ENCODE measurements at regions not wholly inside any gene's neighbourhood (a gene's known extent, or its start where the extent isn't known, plus 50 kb on each side); places are given as distances from the start of the nearest gene placed in this dataset.
A peak's percentile ranks its signal among the peaks of the same experiment; 100 is the strongest.

DNA sequence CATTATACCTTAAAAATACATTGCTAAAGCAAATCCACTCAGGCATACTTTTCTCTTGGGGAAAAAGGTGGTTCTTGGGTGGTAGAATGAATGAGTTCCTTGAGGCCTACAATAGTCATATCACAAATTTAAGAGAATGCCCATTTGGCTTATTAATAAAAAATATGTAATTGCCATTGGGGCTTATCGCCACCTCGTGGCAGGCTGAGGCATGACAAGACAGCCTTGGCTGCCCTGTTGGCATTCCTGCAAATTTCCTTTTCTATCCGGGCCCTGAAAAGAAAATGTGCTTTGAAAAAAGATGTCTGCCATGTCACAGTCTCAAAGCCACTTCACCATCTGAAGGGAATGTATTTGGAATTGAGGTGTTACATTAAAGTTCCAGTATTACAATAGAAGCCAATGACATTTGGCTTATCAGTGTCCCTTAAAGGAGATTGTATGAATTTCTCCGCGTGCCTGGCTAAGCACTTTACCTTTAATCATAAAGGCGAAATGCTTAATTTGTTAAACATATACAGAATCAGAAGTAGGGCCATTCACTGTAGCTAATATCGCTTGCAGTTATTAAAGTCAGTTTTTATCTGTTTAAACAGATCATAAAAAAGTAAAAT is 188.3 kb upstream of the ZFP64 start:
- DNase-seq (ENCODE audit: low spot score): peak; percentile 40
- 53% methylated on average over 7 of the region's 7 CpGs for WGBS
- H3K27ac ChIP-seq (ENCODE audit: low read depth in 1 of 2, low read length in 2 of 2): no peak overlapping the region

DNA sequence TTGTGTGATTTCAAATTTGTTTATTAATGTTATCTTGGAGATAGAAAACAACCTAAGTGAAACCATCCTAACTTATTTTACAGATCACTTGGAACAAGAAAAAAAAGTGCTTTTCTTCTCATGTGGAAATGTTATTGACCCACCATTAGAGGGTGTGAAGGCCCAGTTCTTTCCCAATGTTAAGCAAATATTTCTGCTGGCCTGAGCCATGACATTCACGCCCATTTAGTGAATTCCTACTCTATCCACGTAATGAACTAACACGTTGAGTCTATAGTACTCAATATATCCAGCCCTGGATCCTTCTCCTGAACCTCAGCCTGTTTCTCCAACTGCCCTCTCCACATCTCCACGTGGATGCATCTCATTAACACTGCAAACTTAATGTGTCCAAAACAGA is 180.6 kb upstream of the ZFP64 start:
- no peak overlapping the region for H3K9ac ChIP-seq (ENCODE audit: low read depth in 1 of 2, low read length in 2 of 2)
- no peak overlapping the region for H3K27ac ChIP-seq (ENCODE audit: low read depth in 1 of 2, low read length in 2 of 2)
- WGBS: 42% methylated on average over 4 of the region's 4 CpGs
- no peak overlapping the region for H3K4me3 ChIP-seq (ENCODE audit: low read depth in 1 of 3, low read length in 3 of 3)
- TF ChIP-seq ATF3 (IDR thresholded peaks at IDR 0.05) (no peak), RAD21 (IDR thresholded peaks at IDR 0.05) (peak; percentile 16 to 34), YY1 (IDR thresholded peaks at IDR 0.05) (peak; percentile 39)
- H3K36me3 ChIP-seq (ENCODE audit: control insufficient read depth in 4 of 4, insufficient read depth in 3 of 4, low read depth in 1 of 4, low read length in 3 of 4): no peaks in the 10 kb centered on the region
- DNase-seq (ENCODE audit: low spot score): no peak
- H3K27me3 ChIP-seq (ENCODE audit: control insufficient read depth in 4 of 4, insufficient read depth in 4 of 4, low read length in 3 of 4): no peaks in the 10 kb centered on the region
- peaks cover 0 to 6% (median 2%) of the 10 kb centered on the region in 4 donors for H3K4me1 ChIP-seq (ENCODE audit: control insufficient read depth in 4 of 4, insufficient read depth in 4 of 4, low read length in 3 of 4)
- H3K9me3 ChIP-seq (ENCODE audit: control insufficient read depth in 4 of 4, low read length in 3 of 4): no peaks in the 10 kb centered on the region

More for the DNA sequence above, 188.3 kb upstream of the ZFP64 start:
- Histone ChIP-seq H3K4me1 (ENCODE audit: control insufficient read depth in 4 of 4, insufficient read depth in 4 of 4, low read length in 3 of 4) (peaks cover 0 to 13% (median 8%) of the 10 kb centered on the region in 4 donors), H3K27me3 (ENCODE audit: control insufficient read depth in 4 of 4, insufficient read depth in 4 of 4, low read length in 3 of 4) (no peaks in the 10 kb centered on the region), H3K9me3 (ENCODE audit: control insufficient read depth in 4 of 4, low read length in 3 of 4) (peaks cover 0 to 2% (median 0%) of the 10 kb centered on the region in 4 donors), H3K9ac (ENCODE audit: low read depth in 1 of 2, low read length in 2 of 2) (no peak overlapping the region), H3K36me3 (ENCODE audit: control insufficient read depth in 4 of 4, insufficient read depth in 3 of 4, low read depth in 1 of 4, low read length in 3 of 4) (no peaks in the 10 kb centered on the region), H3K4me3 (ENCODE audit: low read depth in 1 of 3, low read length in 3 of 3) (no peak overlapping the region)
- TF ChIP-seq EGR1 (IDR thresholded peaks at IDR 0.05; ENCODE audit: low read depth in 2 of 2): no peak
- peak; percentile 91 for TF ChIP-seq CTCF (IDR thresholded peaks at IDR 0.05; ENCODE audit: low read depth, low read length, missing input control)
- peak; percentile 83 to 88 for TF ChIP-seq RAD21 (IDR thresholded peaks at IDR 0.05)
- no peak for TF ChIP-seq ATF3 (IDR thresholded peaks at IDR 0.05)

GRCh38 chr20:52365688-52366087 is 174.1 kb upstream of the ZFP64 start:
- no peak for DNase-seq (ENCODE audit: low spot score)
- peaks cover 0 to 10% (median 1%) of the 10 kb centered on the region in 4 donors for H3K4me1 ChIP-seq (ENCODE audit: control insufficient read depth in 4 of 4, insufficient read depth in 4 of 4, low read length in 3 of 4)
- 95% methylated on average over 7 of the region's 7 CpGs for WGBS
- H3K36me3 ChIP-seq (ENCODE audit: control insufficient read depth in 4 of 4, insufficient read depth in 3 of 4, low read depth in 1 of 4, low read length in 3 of 4): no peaks in the 10 kb centered on the region
- H3K4me3 ChIP-seq (ENCODE audit: low read depth in 1 of 3, low read length in 3 of 3): no peak overlapping the region
- no peaks in the 10 kb centered on the region for H3K27me3 ChIP-seq (ENCODE audit: control insufficient read depth in 4 of 4, insufficient read depth in 4 of 4, low read length in 3 of 4)
- no peak overlapping the region for H3K27ac ChIP-seq (ENCODE audit: low read depth in 1 of 2, low read length in 2 of 2)
- H3K9ac ChIP-seq (ENCODE audit: low read depth in 1 of 2, low read length in 2 of 2): no peak overlapping the region
- no peaks in the 10 kb centered on the region for H3K9me3 ChIP-seq (ENCODE audit: control insufficient read depth in 4 of 4, low read length in 3 of 4)
- no peak for TF ChIP-seq FOXA2 (IDR thresholded peaks at IDR 0.05)
- TF ChIP-seq FOXA1 (IDR thresholded peaks at IDR 0.05): no peak
- TF ChIP-seq HNF4G (IDR thresholded peaks at IDR 0.05): no peak
- TF ChIP-seq, protein P1, sequence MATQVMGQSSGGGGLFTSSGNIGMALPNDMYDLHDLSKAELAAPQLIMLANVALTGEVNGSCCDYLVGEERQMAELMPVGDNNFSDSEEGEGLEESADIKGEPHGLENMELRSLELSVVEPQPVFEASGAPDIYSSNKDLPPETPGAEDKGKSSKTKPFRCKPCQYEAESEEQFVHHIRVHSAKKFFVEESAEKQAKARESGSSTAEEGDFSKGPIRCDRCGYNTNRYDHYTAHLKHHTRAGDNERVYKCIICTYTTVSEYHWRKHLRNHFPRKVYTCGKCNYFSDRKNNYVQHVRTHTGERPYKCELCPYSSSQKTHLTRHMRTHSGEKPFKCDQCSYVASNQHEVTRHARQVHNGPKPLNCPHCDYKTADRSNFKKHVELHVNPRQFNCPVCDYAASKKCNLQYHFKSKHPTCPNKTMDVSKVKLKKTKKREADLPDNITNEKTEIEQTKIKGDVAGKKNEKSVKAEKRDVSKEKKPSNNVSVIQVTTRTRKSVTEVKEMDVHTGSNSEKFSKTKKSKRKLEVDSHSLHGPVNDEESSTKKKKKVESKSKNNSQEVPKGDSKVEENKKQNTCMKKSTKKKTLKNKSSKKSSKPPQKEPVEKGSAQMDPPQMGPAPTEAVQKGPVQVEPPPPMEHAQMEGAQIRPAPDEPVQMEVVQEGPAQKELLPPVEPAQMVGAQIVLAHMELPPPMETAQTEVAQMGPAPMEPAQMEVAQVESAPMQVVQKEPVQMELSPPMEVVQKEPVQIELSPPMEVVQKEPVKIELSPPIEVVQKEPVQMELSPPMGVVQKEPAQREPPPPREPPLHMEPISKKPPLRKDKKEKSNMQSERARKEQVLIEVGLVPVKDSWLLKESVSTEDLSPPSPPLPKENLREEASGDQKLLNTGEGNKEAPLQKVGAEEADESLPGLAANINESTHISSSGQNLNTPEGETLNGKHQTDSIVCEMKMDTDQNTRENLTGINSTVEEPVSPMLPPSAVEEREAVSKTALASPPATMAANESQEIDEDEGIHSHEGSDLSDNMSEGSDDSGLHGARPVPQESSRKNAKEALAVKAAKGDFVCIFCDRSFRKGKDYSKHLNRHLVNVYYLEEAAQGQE (IDR thresholded peaks at IDR 0.05): no peak
- no peak for TF ChIP-seq RAD21 (IDR thresholded peaks at IDR 0.05)
- no peak for TF ChIP-seq RXRA (IDR thresholded peaks at IDR 0.05)
- TF ChIP-seq HNF4A (conservative IDR thresholded peaks at IDR 0.05): no peak
- no peak for TF ChIP-seq EGR1 (IDR thresholded peaks at IDR 0.05; ENCODE audit: low read depth in 2 of 2)
- no peak for TF ChIP-seq JUND (IDR thresholded peaks at IDR 0.05)
- no peak for TF ChIP-seq CTCF (IDR thresholded peaks at IDR 0.05; ENCODE audit: low read depth, low read length, missing input control)
- no peak for TF ChIP-seq YY1 (IDR thresholded peaks at IDR 0.05)
- TF ChIP-seq NR2F2 (IDR thresholded peaks at IDR 0.05): no peak
